K562 (cell line): ENCODE measurements at regions not wholly inside any gene's neighbourhood (a gene's known extent, or its start where the extent isn't known, plus 50 kb on each side); places are given as distances from the start of the nearest gene placed in this dataset.

Source experiments
- AFF4 ChIP-seq: sonication (generic); formaldehyde crosslinking; IDR thresholded peaks from 2 replicates; pipeline ENCODE4 v1.8.0; 2023; ENCODE audit warnings: mild to moderate bottlenecking, missing genetic modification reagents
- FOSL1 ChIP-seq: fragments of 200-800 bp; sonication (Bioruptor generic); conservative IDR thresholded peaks from 2 replicates; pipeline ENCODE4 v1.6.1; 2016; ENCODE audit warnings: missing genetic modification characterization, missing compliant biosample characterization
- FOXO4 ChIP-seq: fragments of 450-650 bp; formaldehyde crosslinking; IDR thresholded peaks from 2 replicates; pipeline ENCODE4 v1.4.0; 2020; ENCODE audit warnings: mild to moderate bottlenecking, moderate library complexity
- ZNF639 ChIP-seq, 2 experiments: fragments of 200-800 bp in 1 of 2; sonication (Bioruptor generic) in 1 of 2; sonication (generic) in 1 of 2; formaldehyde crosslinking in 1 of 2; IDR thresholded peaks in 1 of 2; conservative IDR thresholded peaks in 1 of 2; 2 replicates each; pipeline versions ENCODE4 v1.5.0 to v1.6.1; 2016 to 2020; ENCODE audit warnings: missing compliant biosample characterization in 1 of 2, missing genetic modification characterization in 1 of 2, missing genetic modification reagents in 1 of 2

GRCh38 chr20:11380283-11380682 lies 537.4 kb upstream of the BTBD3 start (continued):
- TF ChIP-seq ZNF639 (CRISPR knock-in tag; conservative IDR thresholded peaks at IDR 0.05 in 1 of 2, IDR thresholded peaks at IDR 0.05 in 1 of 2) (no peak), AFF4 (no peak), FOXO4 (CRISPR knock-in tag) (no peak), FOSL1 (tag) (no peak)
